ENCODE measurements at regions not wholly inside any gene's neighbourhood (a gene's known extent, or its start where the extent isn't known, plus 50 kb on each side); places are given as distances from the start of the nearest gene placed in this dataset.
"Not testable (repeated sequence)": the region's sequence is repeated elsewhere in the genome, so short reads cannot be mapped to it uniquely, and the experiment has no call there.

- POLR2A ChIA-PET, result no interaction called here
- no peak for DNase-seq (ENCODE audit: extremely low spot score)
- CTCF ChIA-PET, result no interaction called here
- TF ChIP-seq CTCF (IDR thresholded peaks at IDR 0.05; ENCODE audit: control extremely low read depth, extremely low read depth, low read depth, missing control alignments), result no peak
Measured at GRCh38 chr12:33771889-33772288, 250.4 kb upstream of the ALG10 start.

- DNase-seq (ENCODE audit: extremely low spot score); CTCF ChIA-PET; POLR2A ChIA-PET: not testable (repeated sequence)
Measured at GRCh38 chr12:33773091-33773490, 249.2 kb upstream of the ALG10 start.

- ChIA-PET POLR2A (no interaction called here), CTCF (no interaction called here)
- no peak for DNase-seq (ENCODE audit: extremely low spot score)
- no peak for TF ChIP-seq CTCF (IDR thresholded peaks at IDR 0.05; ENCODE audit: control extremely low read depth, extremely low read depth, low read depth, missing control alignments)
Measured at GRCh38 chr12:33786532-33786931, 235.8 kb upstream of the ALG10 start.

- ChIA-PET CTCF (no interaction called here), POLR2A (no interaction called here)
- TF ChIP-seq CTCF (IDR thresholded peaks at IDR 0.05; ENCODE audit: control extremely low read depth, extremely low read depth, low read depth, missing control alignments), result no peak
- DNase-seq (ENCODE audit: extremely low spot score), result no peak
Measured at GRCh38 chr12:33794954-33795353, 227.3 kb upstream of the ALG10 start.

GRCh38 chr12:33795536-33795935, 226.8 kb upstream of the ALG10 start:
- no peak for TF ChIP-seq CTCF (IDR thresholded peaks at IDR 0.05; ENCODE audit: control extremely low read depth, extremely low read depth, low read depth, missing control alignments)
- CTCF ChIA-PET, result no interaction called here
- no peak for DNase-seq (ENCODE audit: extremely low spot score)
- POLR2A ChIA-PET, result no interaction called here

- ChIA-PET CTCF (no interaction called here), POLR2A (no interaction called here)
- DNase-seq (ENCODE audit: extremely low spot score), result no peak
- TF ChIP-seq CTCF (IDR thresholded peaks at IDR 0.05; ENCODE audit: control extremely low read depth, extremely low read depth, low read depth, missing control alignments), result no peak
Measured at GRCh38 chr12:33813536-33813935, 208.8 kb upstream of the ALG10 start.

- ChIA-PET CTCF (interaction anchor here (0.9 kb wide), 1 partner anchor 68 kb away, joined by 3 read pairs; no protein-coding TSS in a partner anchor), POLR2A (no interaction called here)
- TF ChIP-seq CTCF (IDR thresholded peaks at IDR 0.05; ENCODE audit: control extremely low read depth, extremely low read depth, low read depth, missing control alignments), result no peak
- DNase-seq (ENCODE audit: extremely low spot score), result no peak
Measured at GRCh38 chr12:33817713-33818112, 204.6 kb upstream of the ALG10 start.

All from GM10248 (cell line).